Effector CD8-positive, alpha-beta T cell (primary cell): ENCODE measurements at regions not wholly inside any gene's neighbourhood (a gene's known extent, or its start where the extent isn't known, plus 50 kb on each side); places are given as distances from the start of the nearest gene placed in this dataset.

ENCODE experiments used
- DNase-seq: peaks from one replicate; lab custom pipeline; 2025; lab: John Stamatoyannopoulos, UW

- no peak for DNase-seq
Measured at GRCh38 chr4:181166742-181167399, 1076.3 kb upstream of the TENM3 start.

- DNase-seq, result no peak
Measured at GRCh38 chr4:181168011-181168805, 1075.0 kb upstream of the TENM3 start.

GRCh38 chr4:181173046-181173445 lies 1070.2 kb upstream of the TENM3 start:
- DNase-seq, result no peak

GRCh38 chr4:181176306-181176705 lies 1066.9 kb upstream of the TENM3 start:
- DNase-seq, result no peak

DNA sequence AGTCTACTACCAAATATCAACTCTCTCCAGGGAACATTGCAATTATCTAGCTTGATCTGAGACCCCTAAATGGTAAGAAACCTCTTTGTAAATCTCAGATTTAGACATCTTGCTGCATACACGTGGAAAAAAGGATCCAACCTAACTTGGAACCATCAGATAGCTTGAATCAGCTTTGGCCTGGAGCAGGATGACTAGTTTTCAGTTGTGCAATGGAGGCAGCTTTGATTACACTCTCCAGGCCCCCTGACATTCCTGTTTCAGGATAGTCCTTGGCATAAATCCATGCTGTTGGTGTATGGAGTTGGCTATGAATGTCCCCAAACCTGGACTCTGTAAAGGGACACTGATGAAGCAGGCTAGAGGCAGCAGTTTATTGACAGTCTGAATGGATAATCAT lies 1061.9 kb upstream of the TENM3 start:
- no peak for DNase-seq

- no peak for DNase-seq
Measured at GRCh38 chr4:181189751-181190150, 1053.5 kb upstream of the TENM3 start.

GRCh38 chr4:181193131-181193930 lies 1049.9 kb upstream of the TENM3 start:
- DNase-seq, result no peak

GRCh38 chr4:181194096-181194495 lies 1049.1 kb upstream of the TENM3 start:
- no peak for DNase-seq

DNA sequence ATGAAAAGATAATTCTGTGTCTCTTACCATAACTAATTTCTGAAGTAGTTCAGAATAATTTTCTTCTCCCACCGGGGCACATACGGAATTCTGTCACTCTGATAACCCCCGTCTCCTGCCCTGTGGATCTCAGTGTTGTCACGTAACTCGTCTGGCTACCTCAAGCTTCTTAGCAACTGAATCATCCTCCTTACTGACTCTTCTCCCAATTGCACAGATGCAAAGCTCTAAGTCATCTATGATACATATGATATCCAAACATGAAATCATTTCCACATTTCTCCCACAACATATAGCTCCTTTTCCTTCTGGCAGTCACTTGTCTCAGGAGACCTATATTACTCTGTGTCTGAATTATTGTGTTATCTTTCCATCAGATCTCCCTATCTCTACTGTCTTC lies 1043.1 kb upstream of the TENM3 start:
- DNase-seq, result no peak

- DNase-seq, result no peak
Measured at GRCh38 chr4:181202240-181202639, 1041.0 kb upstream of the TENM3 start.

DNA sequence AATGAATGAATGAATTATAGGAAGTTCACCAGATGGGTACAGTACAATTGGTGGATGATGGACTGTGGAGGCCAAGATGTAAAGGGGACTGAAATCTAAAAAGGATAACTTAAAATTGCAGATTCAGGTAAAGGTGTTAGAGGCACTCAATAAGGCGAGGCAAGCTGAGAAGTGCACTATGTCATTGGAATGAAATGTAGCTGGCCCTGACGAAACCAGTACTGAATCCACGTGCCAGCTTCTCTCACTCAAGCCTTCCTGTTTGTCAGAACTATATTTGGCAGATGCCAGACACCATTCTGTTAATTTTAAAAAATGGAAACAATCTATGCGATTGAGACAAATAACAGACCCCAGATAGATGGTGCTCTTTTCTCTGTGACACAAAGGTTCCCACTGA lies 1039.1 kb upstream of the TENM3 start:
- DNase-seq, result no peak

DNA sequence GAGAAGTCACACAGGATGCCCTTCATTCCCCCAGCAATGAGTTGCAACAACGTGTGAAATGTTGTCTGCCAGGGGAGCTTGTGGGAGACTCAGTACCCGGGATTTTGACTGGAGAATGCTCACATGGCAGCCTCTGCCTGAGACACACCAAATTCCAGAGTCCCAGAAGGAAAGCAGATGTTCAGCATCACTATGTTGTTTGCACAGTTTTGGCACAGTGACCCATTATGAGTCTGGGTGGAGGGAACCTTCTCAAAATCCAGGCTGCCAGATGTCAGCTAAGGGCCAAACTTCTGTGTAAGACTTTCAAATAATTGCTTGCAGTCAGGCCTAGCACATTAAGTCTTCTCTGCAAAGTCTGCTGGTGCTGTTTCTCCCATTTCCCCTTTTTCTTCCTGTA lies 1029.7 kb upstream of the TENM3 start:
- DNase-seq, result no peak

GRCh38 chr4:181216501-181216900 lies 1026.7 kb upstream of the TENM3 start:
- DNase-seq, result no peak

GRCh38 chr4:181219783-181220416 lies 1023.3 kb upstream of the TENM3 start:
- no peak for DNase-seq

DNA sequence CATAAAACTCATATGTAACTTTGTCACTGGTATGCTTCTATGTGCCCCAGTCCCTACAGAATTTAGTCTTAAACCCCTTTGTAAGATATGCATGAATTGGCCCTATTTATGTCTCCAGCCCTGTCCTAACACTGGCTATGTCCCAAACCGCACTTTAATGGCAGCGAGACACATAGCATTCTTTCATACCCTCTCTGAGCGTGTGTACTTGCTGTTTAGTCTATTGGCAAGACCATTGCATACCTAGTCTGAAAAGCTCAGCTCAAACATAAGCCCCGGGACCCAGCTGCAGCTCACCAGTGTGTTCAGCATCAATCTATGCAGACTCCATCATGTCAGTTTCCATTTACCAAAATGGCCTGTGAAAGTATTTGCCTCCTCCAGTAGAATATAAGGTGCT lies 1018.4 kb upstream of the TENM3 start:
- DNase-seq, result no peak

DNA sequence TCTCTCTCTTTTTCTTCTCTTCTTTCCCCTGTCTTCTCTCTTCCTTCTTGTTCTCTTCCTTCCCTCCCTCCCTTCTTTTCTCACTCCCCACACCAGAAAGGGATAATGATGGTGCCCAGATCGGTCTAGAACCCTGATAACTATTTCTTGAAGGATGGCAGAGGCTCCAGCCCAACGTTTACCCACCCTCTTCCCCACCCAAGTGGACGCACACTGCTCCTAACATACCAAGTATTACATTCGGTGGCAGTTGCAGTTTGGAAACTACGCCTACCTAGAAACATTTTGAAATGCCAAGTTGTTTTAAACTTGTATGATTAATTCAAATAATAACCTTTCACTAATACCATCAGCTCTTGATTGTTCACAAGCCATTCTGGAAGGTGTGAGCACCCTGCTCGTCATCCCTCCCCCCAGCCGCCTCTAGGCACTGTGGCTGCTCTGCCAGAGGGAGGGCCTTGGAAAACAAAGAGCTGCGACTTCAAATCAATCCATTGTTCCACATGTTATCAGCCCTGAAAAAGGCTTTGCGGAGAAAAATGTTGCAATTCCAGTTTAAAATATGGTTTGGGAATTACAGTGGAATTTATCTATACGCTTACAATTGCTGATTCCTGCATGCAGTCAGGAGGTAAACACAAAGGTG lies 1017.5 kb upstream of the TENM3 start:
- DNase-seq, result no peak

- no peak for DNase-seq
Measured at GRCh38 chr4:181234951-181235680, 1008.1 kb upstream of the TENM3 start.

GRCh38 chr4:181245326-181245725 lies 997.9 kb upstream of the TENM3 start:
- no peak for DNase-seq

DNA sequence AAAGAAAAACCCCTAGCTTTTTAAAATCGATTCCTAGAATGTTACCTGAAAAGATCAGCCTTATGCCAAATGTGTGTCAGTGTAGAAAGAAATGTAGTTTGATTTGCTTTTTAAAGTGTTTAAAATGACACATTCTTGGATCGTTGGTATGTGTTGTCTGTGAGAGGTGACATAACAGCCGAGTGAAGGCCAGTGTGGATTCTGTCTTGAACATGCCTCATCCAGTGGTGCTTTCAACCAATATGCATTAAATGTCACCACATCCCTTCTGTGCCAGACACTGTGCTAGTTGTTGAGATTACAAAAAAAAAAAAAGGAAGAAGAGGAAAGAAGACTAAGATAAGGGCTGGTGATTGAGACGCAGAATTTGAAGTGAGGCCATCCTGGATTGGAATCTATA lies 994.2 kb upstream of the TENM3 start:
- no peak for DNase-seq

- no peak for DNase-seq
Measured at GRCh38 chr4:181254771-181255170, 988.4 kb upstream of the TENM3 start.

- no peak for DNase-seq
Measured at GRCh38 chr4:181258569-181258968, 984.6 kb upstream of the TENM3 start.
